WTC11 (cell line): ENCODE measurements at regions not wholly inside any gene's neighbourhood (a gene's known extent, or its start where the extent isn't known, plus 50 kb on each side); places are given as distances from the start of the nearest gene placed in this dataset.

Experiments used
- ATAC-seq: fragments of 200-7000 bp; cut with Tn5 transposase; 2 replicates; pipeline ENCODE4 v1.10.0; 2021; ENCODE audit warnings: mild to moderate bottlenecking, moderate library complexity
- CTCF ChIA-PET: fragments of 300-600 bp; sonication (Branson Sonifier 250); formaldehyde crosslinking; loops from one replicate; lab custom pipeline; 2021; ENCODE audit warnings: antibody characterized with exemption; lab: Charles Lee
- POLR2A ChIA-PET: fragments of 350-600 bp; sonication (Branson Sonifier 250); formaldehyde crosslinking; loops from one replicate; lab custom pipeline; 2021; ENCODE audit warnings: antibody characterized with exemption; lab: Charles Lee
- DNase-seq: peaks from one replicate; pipeline ENCODE4 v3.0.0; 2021; ENCODE audit warnings: low spot score
- H3K27ac Mint-ChIP-seq: 2 replicates; pipeline ENCODE4 v1.8.0; 2021; ENCODE audit warnings: mixed read lengths
- H3K27me3 Mint-ChIP-seq: 2 replicates; pipeline ENCODE4 v1.8.0; 2021; ENCODE audit warnings: low read depth, mild to moderate bottlenecking, moderate library complexity, mixed read lengths
- H3K36me3 Mint-ChIP-seq: 2 replicates; pipeline ENCODE4 v1.8.0; 2021; ENCODE audit warnings: mixed read lengths
- H3K4me1 Mint-ChIP-seq: 2 replicates; pipeline ENCODE4 v1.8.0; 2022; ENCODE audit warnings: mixed read lengths
- H3K4me3 Mint-ChIP-seq: 2 replicates; pipeline ENCODE4 v1.8.0; 2021; ENCODE audit warnings: mild to moderate bottlenecking, moderate library complexity, mixed read lengths
- H3K9me3 Mint-ChIP-seq: 2 replicates; pipeline ENCODE4 v1.8.0; 2021; ENCODE audit warnings: mixed read lengths
- ATF2 ChIP-seq: sonication (generic); formaldehyde crosslinking; IDR thresholded peaks from 2 replicates; pipeline ENCODE4 v1.8.1; 2022; ENCODE audit warnings: low read depth, missing genetic modification reagents, borderline replicate concordance
- E2F4 ChIP-seq: sonication (generic); formaldehyde crosslinking; IDR thresholded peaks from 2 replicates; pipeline ENCODE4 v1.8.1; 2022; ENCODE audit warnings: low read depth, mild to moderate bottlenecking, moderate library complexity, missing genetic modification reagents, borderline replicate concordance
- EMX1 ChIP-seq: fragments of 250-450 bp; sonication (Bioruptor Pico); IDR thresholded peaks from 2 replicates; pipeline ENCODE4 v1.8.0; 2021; ENCODE audit warnings: mild to moderate bottlenecking
- ERG ChIP-seq: fragments of 250-450 bp; sonication (Bioruptor Pico); IDR thresholded peaks from 2 replicates; pipeline ENCODE4 v1.8.0; 2021; ENCODE audit warnings: mild to moderate bottlenecking
- FOXJ3 ChIP-seq: sonication (generic); formaldehyde crosslinking; IDR thresholded peaks from 2 replicates; pipeline ENCODE4 v1.9.0; 2021; ENCODE audit warnings: missing genetic modification reagents, mild to moderate bottlenecking, borderline replicate concordance
- GRHL2 ChIP-seq: fragments of 250-450 bp; sonication (Bioruptor Pico); IDR thresholded peaks from 2 replicates; pipeline ENCODE4 v1.8.0; 2022; ENCODE audit warnings: mild to moderate bottlenecking, moderate library complexity; ENCODE audit not compliant: insufficient replicate concordance, severe bottlenecking
- GTF2I ChIP-seq: fragments of 250-450 bp; sonication (Bioruptor Pico); conservative IDR thresholded peaks from 2 replicates; pipeline ENCODE4 v1.4.0; 2021; ENCODE audit warnings: mild to moderate bottlenecking
- JAZF1 ChIP-seq: fragments of 250-450 bp; sonication (Bioruptor Pico); IDR thresholded peaks from 2 replicates; pipeline ENCODE4 v1.9.0; 2021; ENCODE audit warnings: moderate library complexity, mild to moderate bottlenecking, inconsistent platforms
- NR2C2 ChIP-seq: sonication (generic); formaldehyde crosslinking; IDR thresholded peaks from 2 replicates; pipeline ENCODE4 v1.8.0; 2022; ENCODE audit warnings: mild to moderate bottlenecking, missing genetic modification reagents
- NR3C1 ChIP-seq: sonication (generic); formaldehyde crosslinking; conservative IDR thresholded peaks from 2 replicates; pipeline ENCODE4 v1.8.1; 2023; ENCODE audit warnings: low read depth, mild to moderate bottlenecking, missing genetic modification reagents
- SMAD3 ChIP-seq: sonication (generic); formaldehyde crosslinking; IDR thresholded peaks from 2 replicates; pipeline ENCODE4 v1.8.0; 2022; ENCODE audit warnings: missing genetic modification reagents, mild to moderate bottlenecking, borderline replicate concordance
- TEAD1 ChIP-seq: sonication (generic); formaldehyde crosslinking; IDR thresholded peaks from 2 replicates; pipeline ENCODE4 v1.8.0; 2022; ENCODE audit warnings: mild to moderate bottlenecking, missing genetic modification reagents
- ZNF121 ChIP-seq: sonication (generic); formaldehyde crosslinking; IDR thresholded peaks from 2 replicates; pipeline ENCODE4 v1.8.0; 2023; ENCODE audit warnings: missing genetic modification reagents
- TF ChIP-seq, protein P1 (sequence below): sonication (generic); formaldehyde crosslinking; IDR thresholded peaks from 2 replicates; pipeline ENCODE4 v1.8.1; 2022; ENCODE audit warnings: mild to moderate bottlenecking, moderate library complexity, missing genetic modification reagents
- TF ChIP-seq, protein P2 (sequence below): fragments of 250-450 bp; sonication (Bioruptor Pico); IDR thresholded peaks from 2 replicates; pipeline ENCODE4 v1.9.0; 2021; ENCODE audit warnings: mild to moderate bottlenecking
- TF ChIP-seq, protein P3 (sequence below): sonication (generic); formaldehyde crosslinking; IDR thresholded peaks from 2 replicates; pipeline ENCODE4 v1.8.1; 2023; ENCODE audit warnings: mild to moderate bottlenecking, missing genetic modification reagents, borderline replicate concordance
- TF ChIP-seq, protein P4 (sequence below): fragments of 200-600 bp; IDR thresholded peaks from 2 replicates; pipeline ENCODE4 v1.8.0; 2022; ENCODE audit warnings: antibody characterized with exemption
- TF ChIP-seq, protein P5 (sequence below): sonication (generic); formaldehyde crosslinking; IDR thresholded peaks from 2 replicates; pipeline ENCODE4 v1.8.0; 2023; ENCODE audit warnings: missing genetic modification reagents, mild to moderate bottlenecking, borderline replicate concordance
- TF ChIP-seq, protein P6 (sequence below): sonication (generic); formaldehyde crosslinking; IDR thresholded peaks from 2 replicates; pipeline ENCODE4 v1.8.1; 2023; ENCODE audit warnings: mild to moderate bottlenecking, missing genetic modification reagents, moderate library complexity

DNA sequence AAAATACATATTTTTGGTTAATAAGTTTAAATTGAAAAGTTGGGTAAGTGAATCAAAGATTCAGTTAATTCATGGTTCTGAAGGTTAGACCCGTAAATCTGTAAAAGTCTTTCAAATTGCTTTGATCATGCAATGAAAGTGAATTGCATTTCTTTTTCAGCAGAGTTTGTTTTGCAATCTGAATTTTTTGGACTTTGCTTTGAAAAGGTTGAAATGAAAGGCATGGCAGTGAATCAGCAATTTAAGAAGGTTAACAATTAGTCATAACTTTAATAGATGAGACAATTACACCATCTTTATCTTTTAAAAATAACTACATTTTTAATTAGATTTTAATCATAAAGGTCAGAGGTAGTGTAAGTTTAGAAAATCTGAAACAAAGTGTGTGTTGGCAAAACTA lies 310.9 kb upstream of the KCNJ16 start:
- ChIA-PET CTCF (no interaction called here), POLR2A (no interaction called here)
- no peaks in the 10 kb centered on the region for H3K36me3 Mint-ChIP-seq
- H3K27ac Mint-ChIP-seq, result no peak overlapping the region
- ATAC-seq, result no peak
- TF ChIP-seq EMX1, result no peak
- TF ChIP-seq, protein P1, sequence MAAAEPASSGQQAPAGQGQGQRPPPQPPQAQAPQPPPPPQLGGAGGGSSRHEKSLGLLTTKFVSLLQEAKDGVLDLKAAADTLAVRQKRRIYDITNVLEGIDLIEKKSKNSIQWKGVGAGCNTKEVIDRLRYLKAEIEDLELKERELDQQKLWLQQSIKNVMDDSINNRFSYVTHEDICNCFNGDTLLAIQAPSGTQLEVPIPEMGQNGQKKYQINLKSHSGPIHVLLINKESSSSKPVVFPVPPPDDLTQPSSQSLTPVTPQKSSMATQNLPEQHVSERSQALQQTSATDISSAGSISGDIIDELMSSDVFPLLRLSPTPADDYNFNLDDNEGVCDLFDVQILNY (CRISPR knock-in tag), result no peak
- TF ChIP-seq, protein P2, sequence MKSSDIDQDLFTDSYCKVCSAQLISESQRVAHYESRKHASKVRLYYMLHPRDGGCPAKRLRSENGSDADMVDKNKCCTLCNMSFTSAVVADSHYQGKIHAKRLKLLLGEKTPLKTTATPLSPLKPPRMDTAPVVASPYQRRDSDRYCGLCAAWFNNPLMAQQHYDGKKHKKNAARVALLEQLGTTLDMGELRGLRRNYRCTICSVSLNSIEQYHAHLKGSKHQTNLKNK (CRISPR knock-in tag), result no peak
- TF ChIP-seq, protein P3, sequence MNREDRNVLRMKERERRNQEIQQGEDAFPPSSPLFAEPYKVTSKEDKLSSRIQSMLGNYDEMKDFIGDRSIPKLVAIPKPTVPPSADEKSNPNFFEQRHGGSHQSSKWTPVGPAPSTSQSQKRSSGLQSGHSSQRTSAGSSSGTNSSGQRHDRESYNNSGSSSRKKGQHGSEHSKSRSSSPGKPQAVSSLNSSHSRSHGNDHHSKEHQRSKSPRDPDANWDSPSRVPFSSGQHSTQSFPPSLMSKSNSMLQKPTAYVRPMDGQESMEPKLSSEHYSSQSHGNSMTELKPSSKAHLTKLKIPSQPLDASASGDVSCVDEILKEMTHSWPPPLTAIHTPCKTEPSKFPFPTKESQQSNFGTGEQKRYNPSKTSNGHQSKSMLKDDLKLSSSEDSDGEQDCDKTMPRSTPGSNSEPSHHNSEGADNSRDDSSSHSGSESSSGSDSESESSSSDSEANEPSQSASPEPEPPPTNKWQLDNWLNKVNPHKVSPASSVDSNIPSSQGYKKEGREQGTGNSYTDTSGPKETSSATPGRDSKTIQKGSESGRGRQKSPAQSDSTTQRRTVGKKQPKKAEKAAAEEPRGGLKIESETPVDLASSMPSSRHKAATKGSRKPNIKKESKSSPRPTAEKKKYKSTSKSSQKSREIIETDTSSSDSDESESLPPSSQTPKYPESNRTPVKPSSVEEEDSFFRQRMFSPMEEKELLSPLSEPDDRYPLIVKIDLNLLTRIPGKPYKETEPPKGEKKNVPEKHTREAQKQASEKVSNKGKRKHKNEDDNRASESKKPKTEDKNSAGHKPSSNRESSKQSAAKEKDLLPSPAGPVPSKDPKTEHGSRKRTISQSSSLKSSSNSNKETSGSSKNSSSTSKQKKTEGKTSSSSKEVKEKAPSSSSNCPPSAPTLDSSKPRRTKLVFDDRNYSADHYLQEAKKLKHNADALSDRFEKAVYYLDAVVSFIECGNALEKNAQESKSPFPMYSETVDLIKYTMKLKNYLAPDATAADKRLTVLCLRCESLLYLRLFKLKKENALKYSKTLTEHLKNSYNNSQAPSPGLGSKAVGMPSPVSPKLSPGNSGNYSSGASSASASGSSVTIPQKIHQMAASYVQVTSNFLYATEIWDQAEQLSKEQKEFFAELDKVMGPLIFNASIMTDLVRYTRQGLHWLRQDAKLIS, result no peak
- no peak for TF ChIP-seq ATF2 (CRISPR knock-in tag)
- TF ChIP-seq, protein P4, sequence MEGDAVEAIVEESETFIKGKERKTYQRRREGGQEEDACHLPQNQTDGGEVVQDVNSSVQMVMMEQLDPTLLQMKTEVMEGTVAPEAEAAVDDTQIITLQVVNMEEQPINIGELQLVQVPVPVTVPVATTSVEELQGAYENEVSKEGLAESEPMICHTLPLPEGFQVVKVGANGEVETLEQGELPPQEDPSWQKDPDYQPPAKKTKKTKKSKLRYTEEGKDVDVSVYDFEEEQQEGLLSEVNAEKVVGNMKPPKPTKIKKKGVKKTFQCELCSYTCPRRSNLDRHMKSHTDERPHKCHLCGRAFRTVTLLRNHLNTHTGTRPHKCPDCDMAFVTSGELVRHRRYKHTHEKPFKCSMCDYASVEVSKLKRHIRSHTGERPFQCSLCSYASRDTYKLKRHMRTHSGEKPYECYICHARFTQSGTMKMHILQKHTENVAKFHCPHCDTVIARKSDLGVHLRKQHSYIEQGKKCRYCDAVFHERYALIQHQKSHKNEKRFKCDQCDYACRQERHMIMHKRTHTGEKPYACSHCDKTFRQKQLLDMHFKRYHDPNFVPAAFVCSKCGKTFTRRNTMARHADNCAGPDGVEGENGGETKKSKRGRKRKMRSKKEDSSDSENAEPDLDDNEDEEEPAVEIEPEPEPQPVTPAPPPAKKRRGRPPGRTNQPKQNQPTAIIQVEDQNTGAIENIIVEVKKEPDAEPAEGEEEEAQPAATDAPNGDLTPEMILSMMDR, result no peak
- no peak for TF ChIP-seq ERG (CRISPR knock-in tag)
- TF ChIP-seq, protein P5, sequence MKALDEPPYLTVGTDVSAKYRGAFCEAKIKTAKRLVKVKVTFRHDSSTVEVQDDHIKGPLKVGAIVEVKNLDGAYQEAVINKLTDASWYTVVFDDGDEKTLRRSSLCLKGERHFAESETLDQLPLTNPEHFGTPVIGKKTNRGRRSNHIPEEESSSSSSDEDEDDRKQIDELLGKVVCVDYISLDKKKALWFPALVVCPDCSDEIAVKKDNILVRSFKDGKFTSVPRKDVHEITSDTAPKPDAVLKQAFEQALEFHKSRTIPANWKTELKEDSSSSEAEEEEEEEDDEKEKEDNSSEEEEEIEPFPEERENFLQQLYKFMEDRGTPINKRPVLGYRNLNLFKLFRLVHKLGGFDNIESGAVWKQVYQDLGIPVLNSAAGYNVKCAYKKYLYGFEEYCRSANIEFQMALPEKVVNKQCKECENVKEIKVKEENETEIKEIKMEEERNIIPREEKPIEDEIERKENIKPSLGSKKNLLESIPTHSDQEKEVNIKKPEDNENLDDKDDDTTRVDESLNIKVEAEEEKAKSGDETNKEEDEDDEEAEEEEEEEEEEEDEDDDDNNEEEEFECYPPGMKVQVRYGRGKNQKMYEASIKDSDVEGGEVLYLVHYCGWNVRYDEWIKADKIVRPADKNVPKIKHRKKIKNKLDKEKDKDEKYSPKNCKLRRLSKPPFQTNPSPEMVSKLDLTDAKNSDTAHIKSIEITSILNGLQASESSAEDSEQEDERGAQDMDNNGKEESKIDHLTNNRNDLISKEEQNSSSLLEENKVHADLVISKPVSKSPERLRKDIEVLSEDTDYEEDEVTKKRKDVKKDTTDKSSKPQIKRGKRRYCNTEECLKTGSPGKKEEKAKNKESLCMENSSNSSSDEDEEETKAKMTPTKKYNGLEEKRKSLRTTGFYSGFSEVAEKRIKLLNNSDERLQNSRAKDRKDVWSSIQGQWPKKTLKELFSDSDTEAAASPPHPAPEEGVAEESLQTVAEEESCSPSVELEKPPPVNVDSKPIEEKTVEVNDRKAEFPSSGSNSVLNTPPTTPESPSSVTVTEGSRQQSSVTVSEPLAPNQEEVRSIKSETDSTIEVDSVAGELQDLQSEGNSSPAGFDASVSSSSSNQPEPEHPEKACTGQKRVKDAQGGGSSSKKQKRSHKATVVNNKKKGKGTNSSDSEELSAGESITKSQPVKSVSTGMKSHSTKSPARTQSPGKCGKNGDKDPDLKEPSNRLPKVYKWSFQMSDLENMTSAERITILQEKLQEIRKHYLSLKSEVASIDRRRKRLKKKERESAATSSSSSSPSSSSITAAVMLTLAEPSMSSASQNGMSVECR, result no peak
- no peak for TF ChIP-seq TEAD1 (CRISPR knock-in tag)
- H3K27me3 Mint-ChIP-seq, result no peaks in the 10 kb centered on the region
- H3K9me3 Mint-ChIP-seq, result no peaks in the 10 kb centered on the region
- no peak overlapping the region for H3K4me3 Mint-ChIP-seq
- DNase-seq, result no peak
- H3K4me1 Mint-ChIP-seq, result peaks cover 10% of the 10 kb centered on the region

DNA sequence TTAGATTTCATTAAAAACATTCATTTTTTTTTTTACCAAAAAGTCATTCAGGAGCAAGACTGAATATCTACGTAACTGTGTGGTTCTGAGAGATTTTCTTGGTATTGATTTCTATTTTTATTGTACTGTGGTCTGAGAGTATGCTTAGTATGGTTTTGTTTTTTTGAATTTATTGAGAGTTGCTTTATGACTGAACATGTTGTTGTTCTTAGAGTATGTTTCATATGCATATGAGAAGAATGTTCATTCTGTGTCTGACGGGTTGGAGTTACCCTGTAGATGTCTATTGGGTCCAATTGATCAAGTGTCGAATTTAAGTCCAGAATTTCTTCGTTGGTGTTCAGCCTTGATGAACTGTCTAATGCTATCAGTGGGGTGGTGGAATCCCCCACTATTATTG lies 306.0 kb upstream of the KCNJ16 start:
- no peaks in the 10 kb centered on the region for H3K27me3 Mint-ChIP-seq
- POLR2A ChIA-PET, result no interaction called here
- no peak for ATAC-seq
- H3K9me3 Mint-ChIP-seq, result no peaks in the 10 kb centered on the region
- H3K36me3 Mint-ChIP-seq, result no peaks in the 10 kb centered on the region
- no peak overlapping the region for H3K4me3 Mint-ChIP-seq
- CTCF ChIA-PET, result interaction anchor here (0.6 to 1.6 kb wide), 2 partner anchors 10 to 162 kb away, joined by 3 to 4 read pairs; no protein-coding TSS in a partner anchor
- no peaks in the 10 kb centered on the region for H3K4me1 Mint-ChIP-seq
- no peak for DNase-seq
- no peak overlapping the region for H3K27ac Mint-ChIP-seq
- no peak for TF ChIP-seq NR3C1 (CRISPR knock-in tag)
- TF ChIP-seq E2F4 (CRISPR knock-in tag), result no peak
- TF ChIP-seq NR2C2 (CRISPR knock-in tag), result no peak
- no peak for TF ChIP-seq ZNF121 (CRISPR knock-in tag)
- no peak for TF ChIP-seq GRHL2 (CRISPR knock-in tag)
- TF ChIP-seq, protein P6, sequence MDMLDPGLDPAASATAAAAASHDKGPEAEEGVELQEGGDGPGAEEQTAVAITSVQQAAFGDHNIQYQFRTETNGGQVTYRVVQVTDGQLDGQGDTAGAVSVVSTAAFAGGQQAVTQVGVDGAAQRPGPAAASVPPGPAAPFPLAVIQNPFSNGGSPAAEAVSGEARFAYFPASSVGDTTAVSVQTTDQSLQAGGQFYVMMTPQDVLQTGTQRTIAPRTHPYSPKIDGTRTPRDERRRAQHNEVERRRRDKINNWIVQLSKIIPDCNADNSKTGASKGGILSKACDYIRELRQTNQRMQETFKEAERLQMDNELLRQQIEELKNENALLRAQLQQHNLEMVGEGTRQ (CRISPR knock-in tag), result no peak
- TF ChIP-seq JAZF1, result no peak
- no peak for TF ChIP-seq GTF2I (CRISPR knock-in tag)
- TF ChIP-seq SMAD3 (CRISPR knock-in tag), result no peak
- no peak for TF ChIP-seq TEAD1 (CRISPR knock-in tag)
- no peak for TF ChIP-seq FOXJ3 (CRISPR knock-in tag)
